Inferior parietal cortex (tissue), 1 donor: ENCODE measurements at regions not wholly inside any gene's neighbourhood (a gene's known extent, or its start where the extent isn't known, plus 50 kb on each side); places are given as distances from the start of the nearest gene placed in this dataset.
"Not testable (repeated sequence)": the region's sequence is repeated elsewhere in the genome, so short reads cannot be mapped to it uniquely, and the experiment has no call there.

Experiments used
- DNase-seq: peaks from one replicate; pipeline ENCODE4 v3.0.0-alpha.2; 2016; ENCODE audit errors: extremely low spot score

DNA sequence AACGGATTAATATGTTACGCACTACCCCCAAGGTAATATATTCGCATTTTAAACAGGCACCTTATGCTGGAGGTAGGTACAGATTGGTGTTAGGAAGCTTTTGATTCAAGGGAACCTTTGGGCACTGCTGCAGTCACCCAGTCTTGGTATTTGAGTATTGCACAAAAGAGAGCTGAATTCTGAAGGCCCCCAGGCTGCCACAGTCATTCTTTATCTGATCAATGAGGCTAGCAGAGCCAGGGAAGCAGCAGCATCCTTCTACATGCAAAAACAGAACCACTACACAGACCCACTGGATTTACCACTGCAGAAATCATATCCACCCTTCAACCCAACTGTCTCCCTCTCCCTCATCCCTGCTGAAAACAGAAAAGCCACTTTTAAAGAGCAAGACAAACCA is 121.2 kb upstream of the GRIN3A start:
- no peak for DNase-seq

DNA sequence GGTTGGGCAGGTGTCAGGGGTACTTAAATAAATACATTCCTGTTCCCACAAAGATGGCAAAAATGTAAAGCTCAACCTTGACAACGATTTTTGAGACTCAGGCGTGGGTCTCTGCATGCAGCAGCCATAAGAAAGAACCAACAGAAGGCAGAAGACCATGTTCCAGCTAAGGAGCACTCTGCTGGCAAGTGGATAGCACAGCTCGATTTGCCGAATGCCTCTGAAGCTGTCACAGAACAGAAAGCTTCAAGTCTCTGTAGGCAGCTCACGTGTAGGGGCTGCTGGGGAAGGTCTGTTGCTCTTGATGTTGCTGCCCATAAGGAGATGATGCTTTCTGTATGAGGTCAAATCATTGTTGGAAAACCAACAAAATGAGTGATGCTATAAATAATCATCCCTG is 119.6 kb upstream of the GRIN3A start:
- no peak for DNase-seq

DNA sequence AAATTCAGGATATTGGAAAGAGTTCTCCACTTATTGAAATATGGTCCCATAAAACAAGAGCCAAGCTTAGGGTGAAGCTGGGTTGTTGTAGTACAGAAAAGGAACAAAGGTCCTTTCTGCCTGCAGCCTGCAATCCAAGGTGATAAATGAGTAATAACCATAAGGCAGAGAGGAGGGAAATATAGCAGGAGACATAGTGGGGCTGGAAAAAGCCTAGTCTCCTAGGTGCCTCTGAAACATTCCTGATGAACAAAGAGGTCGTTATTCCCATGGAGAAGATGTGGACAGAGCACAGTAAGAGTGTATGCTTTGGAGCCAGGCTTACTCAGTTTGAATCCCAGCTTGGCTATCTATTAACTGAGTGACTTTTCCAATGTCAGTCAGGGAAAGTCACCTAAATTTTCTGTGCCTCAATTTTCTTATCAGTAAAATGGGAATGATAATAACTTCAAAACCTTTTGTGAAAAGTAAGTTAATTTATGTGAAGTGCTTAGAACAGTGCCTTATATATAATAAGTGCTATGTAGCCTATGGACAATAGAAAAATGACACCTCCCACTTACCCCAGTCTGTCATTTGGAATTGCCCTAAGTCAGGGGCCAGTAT is 110.8 kb upstream of the GRIN3A start:
- DNase-seq = no peak

DNA sequence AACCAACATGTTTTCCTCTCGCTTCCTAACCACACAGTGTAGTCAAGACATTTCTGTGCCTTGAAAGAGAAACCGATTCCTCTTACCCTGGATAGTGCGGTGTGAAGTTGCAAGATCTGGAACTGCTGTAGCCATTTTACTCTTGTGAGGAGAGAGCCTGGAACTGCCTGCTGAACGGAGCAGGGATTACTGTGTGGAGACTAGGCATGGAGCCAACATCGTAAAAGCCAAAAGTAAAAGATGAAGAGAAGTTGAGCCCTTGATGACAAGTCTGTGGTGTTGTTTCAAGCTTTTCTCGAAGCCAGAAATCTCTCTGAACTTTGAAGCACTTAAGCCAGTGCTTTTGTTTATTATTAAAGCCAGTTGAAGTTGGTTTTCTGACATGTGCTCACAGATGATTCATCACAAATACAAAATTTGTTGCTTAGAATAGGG is 110.1 kb upstream of the GRIN3A start:
- no peak for DNase-seq

DNA sequence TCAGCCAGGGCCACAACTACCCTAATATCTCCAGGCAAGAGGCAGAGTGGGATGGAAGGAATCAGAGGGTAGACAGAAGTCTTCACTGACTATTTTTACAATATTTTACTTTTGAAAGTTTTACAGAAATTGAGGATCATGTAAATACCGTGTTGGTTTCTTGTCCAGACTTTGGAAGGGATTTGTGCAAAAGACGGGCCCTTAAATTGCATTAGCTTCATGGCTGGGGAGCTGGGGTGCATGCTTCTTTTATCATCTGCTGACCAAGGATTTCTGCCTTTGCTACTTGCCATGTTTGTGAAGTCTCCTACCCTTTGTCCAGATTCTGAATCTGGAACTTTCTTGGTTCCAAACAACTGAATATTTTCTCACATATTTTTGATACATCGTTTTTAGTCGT is 107.7 kb upstream of the GRIN3A start:
- no peak for DNase-seq

DNA sequence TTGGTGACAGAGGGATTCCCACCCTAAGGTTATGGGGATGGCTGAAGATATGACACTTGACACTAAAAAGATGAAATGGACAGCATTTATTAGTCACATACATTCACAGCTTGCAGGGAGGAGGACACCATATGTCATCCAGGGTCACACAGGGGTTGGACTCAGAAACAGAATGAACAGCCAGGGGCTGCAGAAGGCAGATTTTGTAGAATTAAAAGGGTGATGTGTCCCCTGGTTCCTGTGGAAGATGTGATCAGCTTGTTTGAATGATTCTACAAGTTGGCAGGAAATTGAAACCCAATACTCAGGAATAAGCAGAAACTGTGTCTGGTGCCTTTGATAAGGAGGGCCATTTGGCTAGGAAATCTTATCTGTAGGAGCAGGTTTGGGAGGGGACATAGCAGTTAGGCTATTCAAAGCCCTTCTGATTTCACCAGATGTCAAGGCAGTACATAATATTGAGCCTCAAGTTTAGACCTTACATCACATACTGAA is 102.3 kb upstream of the GRIN3A start:
- no peak for DNase-seq

DNA sequence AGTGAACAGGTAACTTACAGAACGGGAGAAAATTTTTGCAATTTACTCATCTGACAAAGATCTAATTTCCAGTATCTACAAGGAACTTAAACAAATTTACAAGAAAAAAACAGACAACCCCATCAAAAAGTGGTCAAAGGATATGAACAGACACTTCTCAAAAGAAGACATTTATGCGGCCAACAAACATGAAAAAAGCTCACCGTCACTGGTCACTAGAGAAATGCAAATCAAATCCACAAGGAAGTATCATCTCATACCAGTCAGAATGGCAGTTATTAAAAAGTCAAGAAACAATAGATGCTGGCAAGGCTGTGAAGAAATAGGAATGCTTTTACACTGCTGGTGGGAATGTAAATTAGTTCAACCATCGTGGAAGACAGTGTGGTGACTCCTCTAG is 100.5 kb upstream of the GRIN3A start:
- not testable (repeated sequence) for DNase-seq

DNA sequence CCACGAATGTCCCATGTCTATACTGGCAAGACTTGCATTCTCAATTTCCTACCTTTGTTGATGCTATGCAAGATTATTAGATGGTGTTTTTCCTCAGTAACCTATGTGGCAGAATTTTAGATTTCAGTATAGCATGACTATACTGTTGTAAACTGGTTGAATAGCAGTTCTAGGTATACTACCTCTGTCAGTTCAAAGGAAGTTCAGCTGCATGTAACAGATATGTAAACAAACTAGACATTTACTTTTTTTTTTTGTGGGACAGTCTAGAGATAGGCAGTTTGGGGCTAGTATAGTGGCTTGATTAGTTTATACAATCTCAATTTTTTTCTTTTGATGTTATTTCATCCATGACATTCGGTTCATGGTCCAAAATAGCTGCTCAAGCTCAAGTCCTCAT is 97.6 kb upstream of the GRIN3A start:
- no peak for DNase-seq

DNA sequence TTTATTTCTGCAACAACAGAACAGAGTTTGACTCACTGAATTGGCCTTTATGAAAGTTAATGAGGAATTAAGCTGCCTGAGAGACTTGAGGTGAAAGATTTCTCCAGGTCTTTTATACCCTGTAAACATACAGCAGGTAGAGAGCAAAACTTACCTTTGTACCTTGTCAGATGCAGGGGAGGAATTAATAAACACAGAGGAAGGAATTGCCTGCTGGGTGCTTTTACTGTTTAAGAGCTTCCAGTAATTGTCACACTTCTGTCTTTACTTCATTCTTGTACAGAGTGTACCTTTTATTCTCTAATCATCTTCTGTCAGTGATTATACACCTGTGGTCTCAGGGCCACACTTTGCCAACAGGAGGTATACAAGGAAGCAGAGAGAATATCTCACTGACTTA is 94.0 kb upstream of the GRIN3A start:
- DNase-seq = no peak

DNA sequence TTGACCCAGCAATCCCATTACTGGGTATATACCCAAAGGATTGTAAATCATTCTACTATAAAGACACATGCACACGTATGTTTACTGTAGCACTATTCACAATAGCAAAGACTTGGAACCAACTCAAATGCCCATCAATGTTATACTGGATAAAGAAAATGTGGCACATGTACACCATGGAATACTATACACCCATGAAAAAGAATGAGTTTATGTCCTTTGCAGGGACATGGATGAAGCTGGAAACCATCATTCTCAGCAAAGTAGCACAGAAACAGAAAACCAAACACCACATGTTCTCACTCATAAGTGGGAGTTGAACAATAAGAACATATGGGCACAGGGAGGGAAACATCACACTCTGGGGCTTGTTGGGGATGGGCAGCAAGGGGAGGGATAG is 83.0 kb upstream of the GRIN3A start:
- DNase-seq = not testable (repeated sequence)

DNA sequence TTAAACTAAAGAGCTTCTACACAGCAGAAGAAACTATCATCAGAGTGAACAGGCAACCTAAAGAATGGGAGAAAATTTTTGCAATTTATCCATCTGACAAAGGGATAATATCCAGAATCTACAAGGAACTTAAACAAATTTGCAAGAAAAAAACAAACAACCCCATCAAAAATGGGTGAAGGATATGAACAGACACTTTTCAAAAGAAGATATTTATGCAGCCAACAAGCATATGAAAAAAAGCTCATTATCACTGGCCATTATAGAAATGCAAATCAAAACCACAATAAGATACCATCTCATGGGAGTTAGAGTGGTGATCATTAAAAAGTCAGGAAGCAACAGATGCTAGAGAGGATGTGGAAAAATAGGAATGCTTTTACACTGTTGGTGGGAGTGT is 82.5 kb upstream of the GRIN3A start:
- not testable (repeated sequence) for DNase-seq

DNA sequence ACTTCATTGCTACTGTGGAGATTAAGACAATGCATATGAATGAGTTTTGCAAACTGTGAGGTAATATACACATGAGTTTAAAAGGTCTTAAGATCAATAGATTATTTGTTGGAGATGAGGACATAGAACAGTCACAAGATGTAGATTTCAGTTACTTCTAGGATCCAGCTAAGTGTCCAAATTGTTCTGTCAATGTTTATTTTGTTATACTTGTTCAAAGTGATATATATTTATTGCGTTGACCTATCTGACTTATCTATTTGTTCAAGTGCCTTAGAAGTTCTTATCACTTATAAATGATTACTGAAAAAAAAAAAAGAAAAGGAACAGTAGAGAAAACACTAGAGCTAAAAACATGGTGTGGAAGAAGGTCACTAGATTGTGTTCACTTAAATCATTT is 75.6 kb upstream of the GRIN3A start:
- no peak for DNase-seq

DNA sequence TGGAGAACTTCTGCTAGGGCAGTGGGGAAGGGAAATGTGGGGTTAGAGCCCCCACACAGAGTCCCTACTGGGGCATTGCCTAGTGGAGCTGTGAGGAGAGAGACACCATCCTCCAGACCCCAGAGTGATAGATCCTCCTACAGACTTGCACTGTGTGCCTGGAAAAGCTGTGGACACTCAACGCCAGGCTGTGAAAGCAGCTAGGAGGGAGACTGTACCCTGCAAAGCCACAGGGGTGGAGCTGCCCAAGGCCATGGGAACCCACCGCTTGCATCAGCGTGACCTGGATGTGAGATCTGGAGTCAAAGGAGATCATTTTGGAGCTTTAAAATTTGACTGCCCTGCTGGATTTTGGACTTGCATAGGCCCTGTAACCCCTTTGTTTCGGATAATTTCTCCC is 69.4 kb upstream of the GRIN3A start:
- DNase-seq = not testable (repeated sequence)

DNA sequence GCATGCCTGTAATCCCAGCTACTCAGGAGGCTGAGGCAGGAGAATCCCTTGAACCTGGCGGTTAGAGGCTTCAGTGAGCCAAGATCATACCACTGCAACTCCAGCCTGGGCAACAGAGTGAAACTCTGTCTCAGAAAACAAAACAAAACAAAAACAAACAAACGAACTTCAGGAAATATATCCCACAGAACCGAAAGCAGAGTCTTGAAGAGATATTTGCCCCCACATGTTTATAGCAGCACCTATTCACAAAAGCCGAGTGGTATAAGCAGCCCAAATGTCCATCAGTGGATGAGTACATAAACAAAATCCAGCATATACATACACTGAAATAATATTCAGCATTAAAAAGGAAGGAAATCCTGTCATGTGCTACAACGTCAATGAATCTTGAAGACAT is 57.6 kb upstream of the GRIN3A start:
- no peak for DNase-seq

DNA sequence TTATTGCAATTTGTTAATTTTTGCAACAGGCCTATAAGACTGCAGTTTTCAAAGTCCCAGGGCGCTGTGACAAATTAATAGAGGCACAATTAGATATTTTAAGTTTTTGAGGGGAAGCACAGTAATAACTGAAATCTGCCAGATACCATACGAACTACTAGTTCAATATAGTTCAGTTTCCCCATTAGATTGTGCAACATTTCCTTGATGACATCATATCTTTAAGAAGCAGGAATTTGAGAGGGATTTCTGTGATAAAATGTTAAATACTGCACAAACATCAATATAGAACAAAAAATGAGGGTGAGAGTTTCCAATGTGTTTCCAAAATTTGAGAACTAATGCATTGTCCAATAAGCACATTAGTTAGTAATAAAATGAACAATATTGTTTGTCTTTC is 56.7 kb upstream of the GRIN3A start:
- no peak for DNase-seq

DNA sequence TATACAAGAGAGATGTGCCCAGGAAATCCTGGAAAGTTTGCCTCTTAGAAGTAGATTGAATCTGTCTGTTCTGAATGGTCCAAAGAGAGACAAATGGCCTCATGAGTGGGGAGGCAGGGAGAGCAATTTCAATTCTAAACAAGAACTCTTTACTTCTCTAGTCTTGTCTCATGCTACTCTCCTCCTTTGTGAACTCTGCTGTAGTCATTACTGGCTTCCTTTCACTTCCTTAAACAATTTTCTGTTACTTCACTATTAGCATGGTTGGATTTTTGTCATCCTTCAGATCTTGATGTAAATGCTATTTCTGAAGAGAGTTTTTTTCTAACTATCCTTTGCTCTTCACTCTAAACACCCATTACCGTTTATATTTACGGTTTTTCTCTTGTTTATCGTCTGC is 54.0 kb upstream of the GRIN3A start:
- DNase-seq = no peak

DNA sequence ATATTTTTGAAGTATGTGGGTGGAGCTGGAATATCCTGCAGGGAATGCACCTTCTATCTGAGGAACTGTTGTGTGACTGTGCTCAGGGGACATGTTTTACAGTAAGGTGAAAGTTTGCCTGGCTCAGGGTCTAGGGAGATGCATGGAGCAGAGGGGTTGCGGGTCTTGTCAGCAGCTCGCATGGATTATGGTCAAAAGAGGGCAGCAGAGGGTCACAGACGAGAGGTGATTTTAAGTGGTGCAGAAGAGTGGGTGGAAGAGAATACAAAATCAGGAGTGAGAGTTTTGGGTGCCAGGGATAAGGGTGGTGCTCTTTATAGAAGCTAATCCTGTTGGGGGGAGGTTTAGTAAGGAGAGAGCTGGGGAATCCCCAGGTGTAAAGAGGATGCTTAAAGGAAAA is 53.5 kb upstream of the GRIN3A start:
- no peak for DNase-seq

DNA sequence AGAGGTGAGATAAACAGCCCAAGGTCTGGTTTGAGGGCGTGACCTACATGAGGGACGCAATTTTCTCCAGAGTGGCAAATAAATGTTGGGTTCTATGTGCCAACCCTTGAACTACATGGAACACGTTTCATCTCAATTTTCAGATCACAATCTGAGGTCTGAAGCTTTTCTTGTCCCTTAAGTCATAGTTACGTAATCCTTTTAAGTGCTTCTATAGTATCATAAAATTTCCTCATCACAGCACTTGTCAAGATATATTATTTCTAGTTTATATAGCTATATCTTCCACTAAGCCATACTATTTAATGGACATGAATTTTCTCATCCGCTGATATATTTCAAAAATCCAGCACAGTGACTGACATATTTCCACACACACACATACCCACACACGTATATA is 53.1 kb upstream of the GRIN3A start:
- DNase-seq = no peak
